GM19397 (cell line): ENCODE measurements at regions not wholly inside any gene's neighbourhood (a gene's known extent, or its start where the extent isn't known, plus 50 kb on each side); places are given as distances from the start of the nearest gene placed in this dataset.
A peak's percentile ranks its signal among the peaks of the same experiment; 100 is the strongest.

ENCODE experiments used
- ATAC-seq: cut with Tn5 transposase; IDR thresholded peaks from one replicate; pipeline ENCODE4 v1.9.1; 2021; ENCODE audit warnings: mild to moderate bottlenecking, moderate library complexity; ENCODE audit not compliant: unreplicated experiment

DNA sequence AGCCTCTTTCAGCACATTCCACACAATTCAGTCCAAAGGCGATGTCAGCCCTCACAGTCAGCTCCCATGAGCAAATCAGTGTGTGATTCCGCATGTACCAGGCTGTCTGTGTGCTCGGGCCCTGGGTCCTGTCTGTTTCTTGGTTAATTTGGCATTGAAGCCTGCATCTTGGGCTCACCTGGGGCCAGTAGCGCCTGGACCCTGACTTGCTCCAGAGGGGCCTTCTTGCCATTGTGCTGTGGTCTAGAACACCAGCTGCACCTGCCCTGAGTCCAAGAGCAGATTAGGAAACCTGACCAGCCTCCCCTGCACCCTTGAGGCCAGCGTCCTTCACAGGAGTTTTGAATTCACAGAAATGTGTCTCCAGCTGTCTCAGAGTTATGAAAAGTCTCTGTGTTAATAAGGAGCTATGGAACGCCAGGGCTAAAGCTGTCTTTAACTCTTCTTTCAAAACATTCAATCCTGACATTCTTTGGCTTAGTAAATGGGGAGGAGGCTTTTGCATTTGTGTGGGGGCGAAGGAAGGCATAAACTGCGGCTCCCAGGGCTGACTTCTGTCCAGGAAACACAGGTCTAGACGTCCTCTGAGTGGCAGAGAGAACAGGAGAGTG lies 102.2 kb downstream of the ARF6 start:
- ATAC-seq, result no peak

DNA sequence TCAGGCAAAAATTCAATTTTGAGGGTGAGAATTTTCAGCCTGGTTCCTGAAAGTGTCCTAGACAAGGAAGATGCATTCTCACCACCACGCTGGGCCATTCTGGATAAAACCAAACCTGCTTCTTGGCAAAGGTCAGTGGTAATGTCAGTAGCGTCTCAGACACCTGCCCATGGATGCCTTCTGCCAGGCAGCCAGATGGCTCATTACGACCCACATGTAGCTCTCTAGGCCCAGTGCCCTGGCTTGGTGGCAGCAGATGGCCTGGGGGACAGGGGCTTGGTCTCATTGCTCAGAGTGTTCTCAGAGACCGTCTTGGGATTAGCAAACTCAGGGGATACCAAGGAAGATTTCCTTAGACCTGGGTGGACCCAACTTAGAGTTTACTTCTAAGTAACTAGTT lies 105.1 kb downstream of the ARF6 start:
- ATAC-seq, result no peak

DNA sequence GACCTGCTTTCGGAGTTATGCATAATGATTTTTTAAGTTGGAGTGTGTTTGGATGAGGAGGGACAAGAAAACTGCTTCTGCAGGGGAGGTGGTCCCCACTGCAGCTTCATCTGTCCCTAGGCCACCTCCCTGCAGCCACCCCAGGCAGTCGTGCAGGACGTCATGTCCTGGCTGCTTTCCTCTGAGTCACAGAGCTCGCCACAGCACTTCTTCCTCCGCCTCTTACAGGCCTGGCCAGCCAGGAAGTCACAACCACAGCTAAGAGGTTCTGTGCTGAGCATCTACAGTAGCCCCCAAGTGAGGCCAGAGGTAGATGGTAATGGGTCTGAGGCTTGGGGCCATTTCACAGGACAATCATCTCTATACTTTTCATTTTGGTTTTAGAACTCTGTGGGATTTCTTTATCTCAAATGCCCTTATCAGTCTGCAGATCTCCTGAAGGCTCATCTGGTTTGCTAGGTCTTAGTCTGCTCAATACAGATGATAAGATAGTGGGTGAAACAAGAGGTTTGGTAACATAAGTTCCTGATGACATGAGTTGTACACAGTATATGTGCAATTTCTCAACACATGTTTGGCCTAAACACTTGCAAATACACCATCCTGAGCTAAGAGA lies 106.4 kb downstream of the ARF6 start:
- ATAC-seq, result peak; percentile 49

DNA sequence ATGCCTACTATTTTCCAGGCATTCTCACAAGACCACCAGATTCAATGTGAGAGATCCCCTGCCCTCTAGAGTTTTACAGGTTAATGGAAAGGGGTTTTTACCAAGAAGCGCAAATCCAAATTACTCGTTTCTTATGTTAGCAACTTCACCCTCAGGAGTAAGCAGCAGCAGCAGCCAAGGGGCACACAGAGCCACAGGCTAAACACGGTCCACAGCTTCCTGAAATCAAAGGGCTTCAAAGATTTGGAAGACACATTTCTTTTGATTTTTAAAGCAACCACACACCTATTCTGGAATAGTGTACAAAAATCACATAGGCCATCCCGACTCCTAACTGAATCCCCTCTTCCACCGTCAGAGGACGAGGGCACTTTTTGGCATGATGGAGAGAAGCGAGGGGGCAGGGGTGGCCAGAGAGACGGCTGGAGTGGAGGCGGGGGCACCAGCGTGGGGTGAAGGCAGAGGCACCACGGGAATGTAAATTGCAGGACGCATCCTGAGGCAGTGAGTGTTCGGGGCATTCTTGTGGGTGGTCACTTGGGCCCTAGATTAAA lies 107.0 kb downstream of the ARF6 start:
- ATAC-seq, result no peak

DNA sequence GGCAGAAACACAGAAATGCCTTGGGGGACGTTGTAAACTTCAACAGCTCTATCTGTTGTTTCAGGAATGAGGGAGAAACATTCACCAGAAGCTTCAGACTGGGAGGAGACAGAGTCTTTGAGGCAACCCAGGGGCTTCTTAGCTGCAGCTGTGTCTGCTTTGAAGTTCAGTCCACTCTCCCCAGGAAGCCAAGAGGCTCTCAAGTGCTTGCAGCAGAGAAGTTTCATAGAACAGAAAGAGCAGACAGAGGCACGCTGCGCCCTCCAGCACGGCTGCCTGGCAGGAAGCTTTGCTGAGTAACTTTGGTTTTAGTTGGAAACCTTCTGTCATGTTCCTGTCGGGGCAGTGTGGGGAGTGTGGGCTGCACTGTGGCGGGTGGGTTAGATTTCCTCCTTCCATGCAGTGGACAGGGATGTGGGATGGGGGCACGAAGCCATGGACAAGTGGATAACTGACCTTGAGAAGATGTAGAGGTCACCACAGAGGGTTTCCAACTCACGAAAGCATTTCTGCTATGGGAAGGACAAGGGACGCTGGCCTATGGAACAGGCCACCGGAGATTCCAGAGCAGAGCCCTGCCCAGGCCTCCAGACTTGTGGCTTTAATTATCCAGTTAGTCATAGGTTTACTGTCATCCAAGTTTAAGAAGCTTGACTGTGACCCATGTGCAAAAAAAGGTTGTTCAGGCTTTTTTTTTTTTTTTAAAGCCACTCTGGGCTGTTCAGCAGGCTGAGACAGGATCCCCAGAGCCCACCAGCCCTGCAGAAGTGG lies 107.7 kb downstream of the ARF6 start:
- no peak for ATAC-seq

DNA sequence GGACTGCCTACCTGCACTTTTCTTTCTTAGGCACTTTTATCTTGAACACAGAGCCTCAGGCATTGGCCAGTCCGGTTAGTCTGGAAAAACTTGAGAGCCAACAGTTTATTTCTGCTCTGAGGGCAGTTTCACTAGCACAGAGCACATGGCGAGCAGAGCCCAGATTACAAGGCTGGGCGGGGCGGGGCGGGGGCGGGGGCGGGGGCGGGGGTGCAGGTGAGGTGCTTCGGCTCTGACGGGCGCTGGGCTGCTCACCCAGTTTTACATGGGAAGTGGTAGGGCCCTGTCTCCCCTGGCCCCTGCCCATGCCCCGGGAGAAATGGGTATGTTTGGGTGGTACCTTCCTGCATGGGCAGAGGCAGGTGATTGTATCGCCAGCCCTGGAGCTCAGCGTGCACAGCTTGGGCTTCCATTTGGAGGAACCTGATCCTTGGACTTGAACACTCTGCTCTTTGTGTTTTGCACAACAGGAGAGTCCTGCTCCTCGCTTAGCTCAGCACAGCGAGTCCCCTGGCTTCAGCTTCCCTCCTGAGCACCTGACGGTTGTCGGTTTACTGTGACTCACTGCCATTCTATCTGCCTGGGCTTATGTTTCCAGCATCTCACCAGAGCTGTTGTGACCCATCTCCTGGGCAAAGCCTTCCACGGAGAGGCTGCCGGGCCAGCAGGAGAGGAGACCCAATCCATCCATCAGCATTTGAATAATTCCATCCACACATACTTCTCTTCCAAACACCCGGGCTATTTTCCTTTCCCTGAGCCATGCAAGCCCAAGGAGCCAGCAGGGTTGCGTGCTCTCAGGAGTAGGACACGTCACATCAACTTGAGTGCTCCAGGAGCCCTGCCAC lies 108.5 kb downstream of the ARF6 start:
- no peak for ATAC-seq

DNA sequence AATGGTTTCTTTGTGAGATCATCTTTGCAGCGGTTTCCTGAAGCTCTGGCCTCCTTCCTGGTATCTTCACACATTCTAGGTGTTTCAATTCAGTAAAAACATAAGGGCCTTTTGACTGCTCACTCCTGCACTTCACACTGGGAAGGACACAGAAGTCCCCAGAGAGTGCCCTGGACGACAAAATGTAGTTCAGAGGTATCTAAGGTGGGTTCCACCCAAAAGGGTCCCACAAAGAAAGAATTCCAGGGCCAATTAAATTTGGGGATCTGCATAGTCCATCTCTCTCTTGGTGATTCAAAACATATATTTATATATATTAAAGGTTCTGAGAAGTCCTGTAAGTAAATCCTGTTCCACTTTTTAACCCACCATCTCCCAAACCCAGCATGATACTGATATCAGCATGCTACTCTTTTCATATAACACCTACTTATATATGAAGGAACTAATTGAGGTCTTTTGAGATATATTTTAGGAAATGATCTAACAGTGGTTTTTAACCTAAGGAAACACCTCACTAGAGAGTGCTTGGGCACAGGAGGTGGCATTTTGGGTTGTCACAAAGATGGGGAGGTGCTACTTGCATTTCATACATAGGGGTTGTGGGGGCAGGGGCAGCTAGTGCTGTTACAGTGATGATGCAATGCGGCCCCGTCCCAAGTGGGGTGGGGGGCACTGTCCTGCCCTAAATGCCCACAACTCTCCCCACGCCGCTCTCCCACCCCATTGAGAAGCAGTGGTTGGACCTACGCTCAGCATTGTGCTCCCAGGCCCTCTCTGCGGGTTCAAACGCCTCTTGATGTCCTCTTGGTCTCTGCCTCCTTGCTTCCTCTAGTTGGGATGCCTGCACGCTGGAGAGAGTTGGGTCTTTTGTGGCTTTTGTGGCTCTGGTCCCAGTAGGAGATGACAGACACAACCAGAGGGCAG lies 109.4 kb downstream of the ARF6 start:
- no peak for ATAC-seq

DNA sequence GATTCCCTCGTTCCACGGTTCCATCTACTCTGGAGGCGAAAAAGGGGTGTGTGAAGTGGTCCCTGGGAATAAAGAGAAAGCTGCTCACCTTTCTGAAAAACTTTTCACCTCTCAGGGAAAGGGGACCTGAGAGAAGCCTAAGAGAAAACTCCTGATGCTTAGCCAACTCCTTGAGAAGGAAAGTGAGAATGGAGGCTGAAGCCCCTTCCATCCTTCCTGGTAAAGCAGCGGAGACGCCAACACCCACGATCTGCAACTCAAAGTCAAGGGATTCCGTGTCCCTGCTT lies 110.0 kb downstream of the ARF6 start:
- ATAC-seq, result no peak

DNA sequence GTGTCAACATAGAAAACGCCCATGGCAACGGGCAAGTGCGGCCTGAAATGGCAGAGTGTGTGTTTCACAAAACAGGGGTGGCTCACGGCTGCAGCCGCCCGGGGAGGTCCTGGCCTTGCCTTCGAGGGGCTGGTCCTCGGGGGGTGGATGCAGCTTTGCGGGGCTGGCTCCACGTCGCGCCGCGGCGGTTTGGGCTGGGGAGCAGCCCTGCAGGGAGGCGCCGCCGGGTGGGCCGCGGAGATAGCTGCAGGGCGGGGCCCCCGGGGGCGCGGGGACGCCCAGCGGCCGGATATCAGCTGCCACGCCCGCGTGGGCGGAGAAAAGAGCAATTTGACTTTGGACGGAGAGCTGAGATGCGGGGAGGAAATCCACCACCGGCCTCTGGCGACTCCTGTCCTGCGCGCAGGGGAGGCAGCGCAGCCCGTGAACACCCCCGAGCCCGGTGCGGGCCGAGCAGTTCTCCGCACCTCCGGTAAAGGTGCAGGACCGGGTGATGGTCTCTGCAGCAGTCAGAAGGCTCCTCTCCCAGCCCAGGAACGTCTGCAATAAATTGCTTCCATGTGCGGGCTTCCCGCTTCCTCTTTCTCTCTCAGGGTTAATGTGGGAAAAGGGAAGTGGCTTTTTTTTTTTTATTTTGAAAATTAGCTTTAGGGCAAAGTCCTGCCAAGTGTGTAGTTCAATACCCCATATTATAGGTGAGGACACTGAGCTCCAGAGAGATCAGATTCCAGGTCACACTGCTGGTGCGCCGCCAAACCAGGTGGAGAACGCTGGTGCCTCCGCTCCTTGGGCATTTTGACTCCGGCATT lies 110.5 kb downstream of the ARF6 start:
- peak; percentile 56 for ATAC-seq

DNA sequence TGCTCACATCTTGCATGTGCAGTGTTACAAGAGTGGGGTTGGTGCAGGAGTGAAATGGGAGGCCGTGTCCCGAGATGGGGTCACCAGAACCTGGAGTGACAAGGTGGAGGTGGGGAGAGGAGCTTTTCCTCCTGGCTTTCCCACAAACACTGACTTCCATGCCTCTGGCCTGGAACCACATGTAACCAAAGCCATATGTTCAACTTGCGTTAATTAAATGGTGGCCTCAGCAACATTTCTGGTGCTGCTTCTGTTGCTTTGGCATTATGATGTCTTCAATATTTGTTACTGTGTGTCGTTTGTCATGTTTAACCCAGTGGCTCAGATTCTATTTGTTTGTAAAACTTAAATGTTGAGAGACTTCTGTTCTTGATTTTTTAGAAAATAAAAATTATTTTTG lies 110.2 kb downstream of the VCPKMT start:
- no peak for ATAC-seq

DNA sequence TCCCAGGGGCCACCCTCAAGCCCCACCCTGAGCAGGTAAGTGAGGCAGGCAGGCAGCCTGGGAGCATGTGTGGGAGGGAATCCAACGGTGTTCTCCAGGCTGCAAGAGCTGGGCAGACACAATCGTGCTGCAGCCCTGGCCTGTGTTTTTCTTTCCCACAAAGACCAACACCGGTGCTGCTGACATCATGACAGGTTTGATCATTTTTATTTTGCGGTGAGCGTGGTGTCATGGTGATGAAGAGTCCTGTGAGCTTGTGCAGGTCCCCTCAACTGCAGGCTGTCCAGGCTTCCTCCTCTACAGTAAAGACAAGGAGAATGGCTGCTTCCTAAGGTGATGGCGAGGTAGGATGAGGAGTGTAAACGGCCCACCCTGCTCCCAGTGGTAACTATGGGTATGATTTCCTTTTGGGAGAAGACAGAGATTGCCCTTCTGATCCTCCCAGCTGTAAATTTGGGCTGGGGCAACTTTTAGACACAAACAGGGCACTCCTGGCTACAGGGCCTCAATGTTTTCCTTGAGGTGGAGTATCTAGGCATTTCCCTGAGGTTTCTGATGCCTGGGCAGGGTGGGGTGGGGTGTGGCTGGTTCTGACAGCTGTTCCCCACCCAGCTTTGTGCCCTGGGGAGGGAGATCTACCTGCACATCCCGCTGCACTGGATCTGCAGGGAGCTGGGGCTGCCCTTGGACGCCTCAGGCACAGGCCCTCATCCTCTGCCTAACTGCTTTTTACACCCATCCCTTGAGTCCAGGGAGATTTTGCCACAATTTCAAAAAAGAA lies 109.1 kb downstream of the VCPKMT start:
- ATAC-seq, result no peak

DNA sequence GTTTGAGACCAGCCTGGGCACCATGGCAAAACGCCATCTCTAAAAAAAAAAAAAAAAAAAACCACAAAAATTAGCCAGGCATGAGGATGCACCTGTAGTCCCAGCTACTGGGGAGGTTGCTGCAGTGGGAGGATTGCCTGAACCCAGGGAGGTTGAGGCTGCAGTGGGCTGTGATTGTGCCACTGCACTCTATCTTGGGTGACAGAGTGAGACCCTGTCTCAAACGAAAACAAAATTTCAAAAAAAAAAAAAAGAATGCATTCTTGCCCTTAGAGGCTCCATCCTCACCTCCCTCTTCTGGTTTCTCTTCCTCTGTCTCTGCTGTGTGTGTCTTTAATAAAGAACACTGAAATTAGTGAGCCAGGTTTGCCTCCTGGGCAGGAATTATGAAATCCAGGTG lies 107.8 kb downstream of the VCPKMT start:
- ATAC-seq, result no peak

DNA sequence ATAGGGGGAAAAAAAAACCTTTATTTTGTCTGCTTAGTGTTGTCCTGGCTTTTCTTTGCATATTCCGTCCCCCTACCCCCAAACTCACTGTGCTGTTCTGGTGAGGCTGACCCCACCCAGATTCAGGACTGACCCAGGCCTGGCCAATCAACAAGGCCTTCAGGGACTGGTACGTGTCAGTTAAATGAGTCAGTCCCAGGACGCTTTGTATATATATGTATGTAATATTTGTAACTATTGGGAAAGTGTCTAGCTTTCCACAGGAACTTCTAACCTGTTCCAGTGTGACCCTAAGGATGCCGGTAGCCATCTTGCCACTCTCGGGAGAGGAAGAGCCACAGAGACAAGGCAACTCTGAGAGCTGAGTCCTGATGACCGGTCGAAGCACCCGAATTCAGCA lies 107.4 kb downstream of the VCPKMT start:
- ATAC-seq, result no peak

DNA sequence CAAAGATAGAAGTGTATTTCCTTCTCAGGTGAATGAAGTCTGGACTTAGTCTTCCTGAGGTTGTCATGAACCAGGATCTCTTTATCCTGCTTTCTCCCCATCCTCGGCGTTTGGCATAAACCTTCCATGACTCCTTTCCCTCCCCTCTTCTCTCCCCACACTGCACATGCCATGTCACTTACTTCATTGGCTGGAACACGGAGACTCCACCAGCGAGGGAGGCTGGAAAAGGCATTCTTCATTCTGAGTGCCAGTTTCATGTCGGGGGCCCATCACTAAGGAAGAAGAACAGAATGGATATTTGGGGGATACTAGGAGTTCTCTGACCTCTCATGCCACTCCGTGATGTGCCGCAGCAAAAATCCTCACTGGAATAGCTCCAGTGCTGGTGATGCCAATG lies 105.6 kb downstream of the VCPKMT start:
- ATAC-seq, result no peak

DNA sequence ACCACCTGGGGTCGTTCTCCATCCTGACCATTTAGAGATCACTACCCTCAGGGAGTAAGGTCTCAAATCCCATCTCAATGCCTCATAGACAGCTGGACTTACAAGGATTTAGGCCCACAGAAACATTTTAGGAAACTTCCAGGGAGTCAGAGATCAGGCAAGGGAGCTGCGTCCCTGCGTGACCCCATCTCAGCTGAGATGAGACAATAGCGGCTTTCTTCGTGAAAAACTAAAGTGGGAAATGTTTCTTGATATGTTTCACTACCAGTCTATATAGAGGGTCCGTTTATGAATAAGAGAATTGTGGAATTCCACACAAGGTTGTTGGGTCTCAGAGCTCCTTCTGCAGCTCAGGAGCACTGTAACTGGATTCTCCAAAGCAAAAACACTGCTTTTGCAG lies 105.1 kb downstream of the VCPKMT start:
- ATAC-seq, result no peak

DNA sequence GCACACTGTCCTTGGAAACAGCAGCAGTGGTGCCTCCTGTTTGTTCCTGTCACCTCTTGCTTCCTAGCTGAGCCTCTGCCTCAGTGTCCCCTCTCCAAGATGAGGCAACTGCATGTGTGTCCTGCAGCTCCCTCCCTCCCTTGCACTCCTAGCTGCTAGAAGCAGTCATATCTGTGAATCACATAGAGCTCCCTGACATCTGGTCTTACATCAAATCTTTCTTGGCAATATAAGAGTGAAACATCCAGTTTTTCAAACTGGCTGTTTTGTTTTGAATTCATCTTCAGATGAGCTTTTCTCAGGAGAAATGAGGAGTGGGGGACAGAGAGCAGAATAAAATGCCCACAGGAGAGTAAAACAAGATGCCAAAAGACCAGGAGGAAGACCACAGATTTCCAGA lies 103.7 kb downstream of the VCPKMT start:
- ATAC-seq, result no peak

DNA sequence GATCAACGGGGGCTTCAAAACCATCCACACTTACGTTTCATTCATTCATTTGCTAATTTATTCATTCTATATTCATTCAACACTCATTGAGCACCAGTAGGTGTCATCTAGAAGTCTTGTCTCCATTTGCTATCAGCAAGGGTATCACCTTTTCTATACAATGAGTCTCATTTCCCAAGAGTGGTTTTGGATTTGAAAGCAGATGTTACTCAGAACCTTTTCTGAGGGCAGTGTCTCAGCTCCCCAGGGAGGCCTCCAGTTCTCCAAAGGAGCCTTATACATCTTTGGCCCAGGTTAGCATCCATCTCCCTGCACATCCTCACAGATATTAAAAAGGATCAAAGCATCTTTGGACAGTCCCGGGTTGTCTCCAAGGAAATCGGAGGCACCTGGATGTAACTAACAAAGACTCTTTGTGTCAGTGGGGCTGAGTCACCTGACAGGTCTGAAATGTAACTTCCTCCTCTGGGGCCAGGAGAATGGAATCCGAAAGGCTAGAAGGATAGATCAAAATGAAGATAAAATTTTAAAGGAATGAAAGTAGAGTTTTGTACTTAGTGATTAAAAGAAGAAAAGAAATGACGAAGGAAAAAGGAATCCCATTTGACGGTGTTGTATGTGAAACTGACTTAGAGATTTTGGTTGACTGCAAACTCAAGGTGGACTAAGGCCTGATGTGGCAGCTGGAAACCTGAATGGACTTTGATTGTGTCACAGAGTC lies 103.0 kb downstream of the VCPKMT start:
- ATAC-seq, result no peak

DNA sequence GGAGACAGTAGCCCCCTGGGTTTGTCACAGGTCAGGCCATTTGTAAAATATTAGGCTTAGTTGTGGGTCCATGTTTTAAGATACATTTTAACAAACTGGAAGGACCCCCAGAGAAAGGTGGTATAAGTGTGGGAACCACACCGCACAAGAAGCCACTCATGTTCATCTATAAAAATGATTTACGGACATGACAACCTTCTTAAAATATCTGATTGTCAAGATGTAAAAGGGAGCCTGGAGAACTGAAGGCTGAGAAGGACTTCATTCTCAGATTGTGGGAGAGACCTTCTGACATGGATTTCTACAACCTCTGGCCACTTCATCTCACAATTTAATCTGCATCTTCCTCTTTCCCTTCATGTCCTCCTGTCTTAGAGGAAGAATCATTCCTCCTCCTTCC lies 102.4 kb downstream of the VCPKMT start:
- no peak for ATAC-seq
